SK-N-SH (cell line): ENCODE measurements at regions not wholly inside any gene's neighbourhood (a gene's known extent, or its start where the extent isn't known, plus 50 kb on each side); places are given as distances from the start of the nearest gene placed in this dataset.

Experiments
- EP300 ChIP-seq, 2 experiments: IDR thresholded peaks; 2 replicates each; pipeline versions ENCODE4 v1.4.0 to v1.6.1; 2012; ENCODE audit warnings: borderline replicate concordance in 1 of 2, low read depth in 1 of 2, low read length in 1 of 2
- NRF1 ChIP-seq: IDR thresholded peaks from 2 replicates; pipeline ENCODE4 v1.6.1; 2012; ENCODE audit warnings: low read depth, mild to moderate bottlenecking, low read length
- PBX3 ChIP-seq: IDR thresholded peaks from 2 replicates; pipeline ENCODE4; 2012
- POLR2AphosphoS5 ChIP-seq: IDR thresholded peaks from 2 replicates; pipeline ENCODE4 v1.6.1; 2012; ENCODE audit warnings: low read depth, low read length
- TF ChIP-seq, protein P1 (sequence below): fragments of 200-600 bp; sonication (generic); IDR thresholded peaks from 2 replicates; pipeline ENCODE4 v1.6.1; 2017; ENCODE audit warnings: antibody characterized with exemption, mild to moderate bottlenecking, moderate library complexity

DNA sequence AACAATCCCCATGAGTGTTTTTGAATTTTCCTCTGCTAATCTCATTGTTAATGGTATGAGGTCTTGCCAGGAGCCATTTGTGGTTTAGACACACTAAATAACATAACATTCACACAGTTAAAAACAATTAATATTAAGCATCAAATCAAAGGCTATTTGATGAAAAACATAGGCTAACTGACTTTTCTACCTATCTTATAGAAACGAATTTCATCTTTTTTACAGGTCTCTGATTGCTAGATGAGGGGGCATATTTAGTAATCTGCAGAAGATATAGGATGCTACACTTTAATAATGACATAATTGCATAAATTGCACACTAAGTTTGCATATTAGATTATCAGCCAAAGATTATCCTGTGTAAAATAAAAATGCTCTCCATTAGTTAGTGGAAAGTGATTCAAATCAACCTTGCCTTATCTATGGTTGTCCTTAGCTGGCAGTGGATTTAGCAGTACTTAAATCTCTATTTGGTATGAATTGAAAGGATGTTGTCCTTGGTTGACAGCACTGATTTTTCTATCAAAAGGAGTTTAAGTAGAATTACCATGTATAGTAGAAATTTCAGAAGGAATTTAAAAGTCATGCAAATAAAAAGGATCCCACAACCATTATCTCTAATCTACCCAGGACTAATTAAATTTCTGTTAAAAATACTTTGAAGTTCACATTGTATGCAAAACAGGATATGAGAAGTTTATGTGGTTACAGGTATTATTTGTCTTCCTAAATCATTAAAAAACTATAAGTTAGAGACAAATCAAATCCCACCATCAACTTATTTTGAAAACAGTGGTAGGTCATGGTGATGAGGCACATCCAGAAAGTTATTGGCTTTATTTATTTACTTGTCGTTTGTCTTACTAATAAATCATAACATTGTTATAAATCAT, 50.6 kb upstream of the SPAG16 start:
- TF ChIP-seq, protein P1, sequence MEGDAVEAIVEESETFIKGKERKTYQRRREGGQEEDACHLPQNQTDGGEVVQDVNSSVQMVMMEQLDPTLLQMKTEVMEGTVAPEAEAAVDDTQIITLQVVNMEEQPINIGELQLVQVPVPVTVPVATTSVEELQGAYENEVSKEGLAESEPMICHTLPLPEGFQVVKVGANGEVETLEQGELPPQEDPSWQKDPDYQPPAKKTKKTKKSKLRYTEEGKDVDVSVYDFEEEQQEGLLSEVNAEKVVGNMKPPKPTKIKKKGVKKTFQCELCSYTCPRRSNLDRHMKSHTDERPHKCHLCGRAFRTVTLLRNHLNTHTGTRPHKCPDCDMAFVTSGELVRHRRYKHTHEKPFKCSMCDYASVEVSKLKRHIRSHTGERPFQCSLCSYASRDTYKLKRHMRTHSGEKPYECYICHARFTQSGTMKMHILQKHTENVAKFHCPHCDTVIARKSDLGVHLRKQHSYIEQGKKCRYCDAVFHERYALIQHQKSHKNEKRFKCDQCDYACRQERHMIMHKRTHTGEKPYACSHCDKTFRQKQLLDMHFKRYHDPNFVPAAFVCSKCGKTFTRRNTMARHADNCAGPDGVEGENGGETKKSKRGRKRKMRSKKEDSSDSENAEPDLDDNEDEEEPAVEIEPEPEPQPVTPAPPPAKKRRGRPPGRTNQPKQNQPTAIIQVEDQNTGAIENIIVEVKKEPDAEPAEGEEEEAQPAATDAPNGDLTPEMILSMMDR: no peak
- TF ChIP-seq POLR2AphosphoS5 (no peak), PBX3 (no peak), EP300 (IDR thresholded peaks at IDR 0.05; ENCODE audit: borderline replicate concordance in 1 of 2, low read depth in 1 of 2, low read length in 1 of 2) (no peak), NRF1 (no peak)
